GM20000 (cell line): ENCODE measurements at regions not wholly inside any gene's neighbourhood (a gene's known extent, or its start where the extent isn't known, plus 50 kb on each side); places are given as distances from the start of the nearest gene placed in this dataset.

Source experiments
- DNase-seq: peaks from one replicate; pipeline ENCODE4 v3.0.0; 2012; ENCODE audit warnings: low spot score
- TF ChIP-seq, protein P1 (sequence below): IDR thresholded peaks from 2 replicates; pipeline ENCODE4 v1.5.1; 2012; ENCODE audit warnings: mild to moderate bottlenecking, control low read depth; ENCODE audit errors: extremely low read depth, missing control alignments

DNA sequence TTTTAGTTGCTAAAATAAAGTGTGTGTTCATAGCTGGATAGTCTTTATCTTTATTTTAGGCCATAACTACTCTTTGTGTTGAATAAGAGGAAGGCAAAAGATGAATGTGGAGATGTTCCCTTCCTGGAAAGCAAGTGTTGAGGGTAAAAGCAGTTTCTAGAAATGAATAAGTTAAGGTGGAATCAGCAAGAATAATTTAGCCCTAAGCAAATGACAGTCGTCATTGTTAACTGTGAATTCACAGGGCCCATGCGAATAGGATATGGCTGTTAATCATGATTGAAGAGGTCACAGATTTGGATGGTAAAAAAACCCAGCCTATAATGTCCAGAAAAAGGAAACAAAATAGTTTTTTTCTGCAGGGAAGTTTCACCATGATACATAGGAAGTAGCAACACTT lies 167.8 kb upstream of the PPP3CA start:
- TF ChIP-seq, protein P1, sequence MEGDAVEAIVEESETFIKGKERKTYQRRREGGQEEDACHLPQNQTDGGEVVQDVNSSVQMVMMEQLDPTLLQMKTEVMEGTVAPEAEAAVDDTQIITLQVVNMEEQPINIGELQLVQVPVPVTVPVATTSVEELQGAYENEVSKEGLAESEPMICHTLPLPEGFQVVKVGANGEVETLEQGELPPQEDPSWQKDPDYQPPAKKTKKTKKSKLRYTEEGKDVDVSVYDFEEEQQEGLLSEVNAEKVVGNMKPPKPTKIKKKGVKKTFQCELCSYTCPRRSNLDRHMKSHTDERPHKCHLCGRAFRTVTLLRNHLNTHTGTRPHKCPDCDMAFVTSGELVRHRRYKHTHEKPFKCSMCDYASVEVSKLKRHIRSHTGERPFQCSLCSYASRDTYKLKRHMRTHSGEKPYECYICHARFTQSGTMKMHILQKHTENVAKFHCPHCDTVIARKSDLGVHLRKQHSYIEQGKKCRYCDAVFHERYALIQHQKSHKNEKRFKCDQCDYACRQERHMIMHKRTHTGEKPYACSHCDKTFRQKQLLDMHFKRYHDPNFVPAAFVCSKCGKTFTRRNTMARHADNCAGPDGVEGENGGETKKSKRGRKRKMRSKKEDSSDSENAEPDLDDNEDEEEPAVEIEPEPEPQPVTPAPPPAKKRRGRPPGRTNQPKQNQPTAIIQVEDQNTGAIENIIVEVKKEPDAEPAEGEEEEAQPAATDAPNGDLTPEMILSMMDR: no peak
- no peak for DNase-seq

DNA sequence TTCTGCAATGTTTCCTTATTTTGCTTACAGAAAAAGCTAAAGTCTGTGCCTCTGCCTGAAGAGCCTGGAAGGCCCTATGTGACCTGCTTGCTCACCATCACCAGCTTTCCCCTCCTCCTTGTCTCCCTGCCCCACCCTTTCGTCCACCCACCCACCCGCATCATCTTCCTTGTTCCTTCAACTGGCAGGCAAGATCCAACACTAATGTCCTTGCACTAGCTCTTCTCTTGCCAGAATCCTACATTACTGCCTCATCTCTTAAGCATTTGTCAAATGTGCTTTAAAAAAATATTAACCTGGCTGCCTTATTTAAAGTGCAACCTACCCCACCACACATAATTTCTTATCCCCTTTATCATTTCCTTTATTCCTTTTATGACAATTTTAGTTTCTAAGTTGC lies 165.1 kb upstream of the PPP3CA start:
- TF ChIP-seq, protein P1: no peak
- DNase-seq: no peak

DNA sequence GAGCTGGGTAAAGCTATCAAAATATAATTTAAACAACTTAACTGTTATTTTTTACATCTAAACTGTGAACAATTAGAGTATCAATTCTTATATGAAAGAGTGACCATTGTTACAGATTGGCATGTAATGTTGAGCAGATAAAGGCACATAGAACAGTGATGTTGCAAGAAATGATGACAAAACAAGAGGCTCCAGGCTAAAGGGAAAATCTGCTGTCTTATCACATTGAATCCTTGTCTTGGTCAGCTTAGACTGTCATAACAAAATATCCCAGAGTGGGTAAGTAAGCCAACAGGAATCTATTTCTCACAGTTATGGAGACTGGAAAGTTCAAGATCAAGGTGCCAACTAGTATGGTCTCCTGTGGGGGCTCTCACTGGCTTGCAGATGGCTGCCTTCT lies 154.1 kb upstream of the PPP3CA start:
- TF ChIP-seq, protein P1: no peak
- DNase-seq: no peak

DNA sequence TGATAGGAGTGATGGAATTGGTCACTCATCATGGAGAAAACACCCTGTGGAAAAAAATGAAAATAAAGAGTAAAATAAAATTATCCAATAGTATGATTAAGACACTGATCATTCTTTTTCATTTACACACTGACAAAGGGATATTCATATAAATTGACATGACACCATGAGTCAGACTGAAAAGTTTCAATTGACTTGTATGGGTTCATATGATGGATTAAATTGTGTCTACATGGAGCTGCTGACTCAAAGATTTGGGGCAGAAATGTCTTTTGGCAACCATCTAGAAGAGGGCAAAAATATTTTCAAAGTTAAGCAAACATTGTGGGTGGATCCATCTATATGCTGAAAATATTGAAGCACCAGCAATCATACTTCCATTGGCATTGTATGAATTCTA lies 153.4 kb upstream of the PPP3CA start:
- DNase-seq: no peak
- TF ChIP-seq, protein P1: no peak

DNA sequence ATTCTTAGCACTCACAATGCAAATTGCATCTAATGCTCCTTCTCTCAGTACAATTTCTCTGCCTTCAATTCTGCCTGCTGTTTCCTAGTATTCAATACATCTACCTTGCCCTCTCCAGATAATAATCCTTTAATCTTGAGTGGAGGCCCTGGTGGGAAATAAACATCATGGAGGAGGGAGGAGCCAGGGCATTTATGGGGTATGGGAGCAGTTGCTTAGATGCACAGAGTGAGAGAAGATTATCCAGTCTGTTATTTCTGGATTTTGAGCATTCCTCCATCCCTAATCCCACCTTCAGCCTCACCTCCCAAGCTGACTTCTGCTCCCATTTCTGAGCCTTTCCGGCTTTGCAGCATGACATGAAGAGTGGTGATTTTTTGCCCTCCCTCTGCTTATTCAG lies 127.9 kb upstream of the PPP3CA start:
- DNase-seq: no peak
- TF ChIP-seq, protein P1: no peak

DNA sequence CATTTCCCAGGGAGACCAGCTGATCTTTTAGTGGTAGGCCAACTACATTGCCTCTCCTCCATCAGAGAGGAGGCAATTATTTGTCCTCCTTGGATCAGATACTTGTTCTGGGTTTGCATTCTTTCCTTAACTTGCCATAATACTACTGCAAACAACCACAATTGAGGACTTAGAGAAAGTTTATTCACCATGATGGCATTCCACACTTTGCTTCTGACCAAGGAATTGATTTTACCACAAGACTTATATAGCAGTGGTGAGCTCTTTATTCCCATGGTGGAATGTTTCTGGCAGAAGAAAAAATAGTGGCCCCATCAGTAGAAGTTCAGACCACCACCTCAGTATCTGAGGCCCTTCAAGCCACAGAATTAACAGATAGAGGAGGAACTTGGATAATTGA lies 123.9 kb upstream of the PPP3CA start:
- no peak for DNase-seq
- TF ChIP-seq, protein P1: no peak

DNA sequence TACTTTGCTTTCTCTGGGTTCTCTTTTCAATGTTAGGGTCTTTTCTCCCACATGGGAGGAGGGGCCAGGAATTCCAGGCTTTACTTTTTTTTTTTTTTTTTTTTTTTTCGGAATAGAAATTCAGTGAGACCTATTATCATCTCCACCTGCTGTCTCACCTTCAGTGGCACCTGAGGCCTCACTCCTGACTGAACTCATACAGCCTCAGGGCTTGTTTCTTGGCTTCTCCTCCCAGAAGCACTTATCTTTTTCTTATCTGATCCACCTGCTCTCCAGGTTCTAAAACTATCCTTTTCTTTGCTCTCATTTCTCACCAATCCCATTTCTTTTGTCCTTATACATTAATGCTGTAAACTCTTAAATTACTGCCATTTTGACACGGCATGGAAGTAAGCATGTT lies 117.3 kb upstream of the PPP3CA start:
- no peak for DNase-seq
- TF ChIP-seq, protein P1: no peak
